Left renal pelvis (tissue), 4 donors: ENCODE measurements at regions not wholly inside any gene's neighbourhood (a gene's known extent, or its start where the extent isn't known, plus 50 kb on each side); places are given as distances from the start of the nearest gene placed in this dataset.
"Not testable (repeated sequence)": the region's sequence is repeated elsewhere in the genome, so short reads cannot be mapped to it uniquely, and the experiment has no call there.

Experiments used
- DNase-seq, 4 donors: peaks; one replicate each; pipeline ENCODE4 v3.0.0-alpha.2; 2013; ENCODE audit warnings: low read depth in 4 of 4, low spot score in 3 of 4

GRCh38 chrX:74090049-74090448, 213.9 kb upstream of the ZCCHC13 start:
- no peak for DNase-seq

GRCh38 chrX:74085642-74086236, 218.2 kb upstream of the ZCCHC13 start:
- DNase-seq = no peak

GRCh38 chrX:74080165-74080564, 223.8 kb upstream of the ZCCHC13 start:
- DNase-seq = no peak

GRCh38 chrX:74065831-74066390, 213.4 kb upstream of the XIST start:
- DNase-seq = no peak

GRCh38 chrX:74063426-74064155, 211.1 kb upstream of the XIST start:
- no peak for DNase-seq

- DNase-seq = no peak
These were observed 209.4 kb upstream of the XIST start for GRCh38 chrX:74061879-74062278.

GRCh38 chrX:74049126-74049525, 196.6 kb upstream of the XIST start:
- DNase-seq = no peak

- DNase-seq = not testable (repeated sequence)
These were observed 181.6 kb upstream of the XIST start for GRCh38 chrX:74034066-74034465.

- DNase-seq = not testable (repeated sequence)
These were observed 179.0 kb upstream of the XIST start for GRCh38 chrX:74031527-74031926.

GRCh38 chrX:74030766-74031165, 178.3 kb upstream of the XIST start:
- DNase-seq = not testable (repeated sequence)

GRCh38 chrX:74025145-74025544, 172.6 kb upstream of the XIST start:
- DNase-seq = not testable (repeated sequence)

- DNase-seq = no peak
These were observed 170.7 kb upstream of the XIST start for GRCh38 chrX:74023203-74023602.

- no peak for DNase-seq
These were observed 165.7 kb upstream of the XIST start for GRCh38 chrX:74018253-74018652.

GRCh38 chrX:74015379-74016019, 163.0 kb upstream of the XIST start:
- peak in 3 of 4 donors; percentile 10 to 21 (median 14) for DNase-seq

- no peak for DNase-seq
These were observed 156.5 kb upstream of the XIST start for GRCh38 chrX:74009041-74009440.

- DNase-seq = no peak
These were observed 139.5 kb upstream of the XIST start for GRCh38 chrX:73992019-73992418.

- DNase-seq = no peak
These were observed 134.7 kb upstream of the XIST start for GRCh38 chrX:73987166-73987565.

GRCh38 chrX:73979551-73980131, 127.1 kb upstream of the XIST start:
- no peak for DNase-seq

GRCh38 chrX:73977542-73978169, 125.1 kb upstream of the XIST start:
- DNase-seq = no peak

GRCh38 chrX:73967461-73967860, 114.9 kb upstream of the XIST start:
- DNase-seq = not testable (repeated sequence)

GRCh38 chrX:73965833-73966232, 113.3 kb upstream of the XIST start:
- DNase-seq = no peak
